HG03108 (cell line): ENCODE measurements at regions not wholly inside any gene's neighbourhood (a gene's known extent, or its start where the extent isn't known, plus 50 kb on each side); places are given as distances from the start of the nearest gene placed in this dataset.
A peak's percentile ranks its signal among the peaks of the same experiment; 100 is the strongest.

Source experiments
- ATAC-seq: cut with Tn5 transposase; IDR thresholded peaks from one replicate; pipeline ENCODE4 v1.9.1; 2021; ENCODE audit warnings: moderate library complexity; ENCODE audit not compliant: unreplicated experiment

GRCh38 chr1:116262207-116262994 is 110.6 kb upstream of the ATP1A1 start:
- no peak for ATAC-seq

- no peak for ATAC-seq
Observed at GRCh38 chr1:116262995-116263385, 110.1 kb upstream of the ATP1A1 start.

- no peak for ATAC-seq
Observed at GRCh38 chr1:116265931-116266863, 106.8 kb upstream of the ATP1A1 start.

- ATAC-seq = no peak
Observed at GRCh38 chr1:116266864-116267212, 106.2 kb upstream of the ATP1A1 start.

GRCh38 chr1:116268211-116268610 is 104.8 kb upstream of the ATP1A1 start:
- no peak for ATAC-seq

GRCh38 chr1:116270316-116271057 is 102.6 kb upstream of the ATP1A1 start:
- ATAC-seq = no peak

- ATAC-seq = no peak
Observed at GRCh38 chr1:116273042-116273783, 99.8 kb upstream of the ATP1A1 start.

- ATAC-seq = no peak
Observed at GRCh38 chr1:116276532-116276931, 96.5 kb upstream of the ATP1A1 start.

- ATAC-seq = no peak
Observed at GRCh38 chr1:116277840-116278540, 95.1 kb upstream of the ATP1A1 start.

- ATAC-seq = no peak
Observed at GRCh38 chr1:116278541-116278866, 94.5 kb upstream of the ATP1A1 start.

- no peak for ATAC-seq
Observed at GRCh38 chr1:116279715-116280114, 93.3 kb upstream of the ATP1A1 start.

- ATAC-seq = no peak
Observed at GRCh38 chr1:116284819-116285390, 88.1 kb upstream of the ATP1A1 start.

- no peak for ATAC-seq
Observed at GRCh38 chr1:116286541-116286971, 86.5 kb upstream of the ATP1A1 start.

- peak; percentile 23 for ATAC-seq
Observed at GRCh38 chr1:116287341-116288200, 85.5 kb upstream of the ATP1A1 start.

GRCh38 chr1:116288201-116288598 is 84.8 kb upstream of the ATP1A1 start:
- peak; percentile 50 for ATAC-seq

- ATAC-seq = no peak
Observed at GRCh38 chr1:116289193-116289592, 83.9 kb upstream of the ATP1A1 start.

GRCh38 chr1:116290085-116290705 is 82.8 kb upstream of the ATP1A1 start:
- ATAC-seq = no peak

- no peak for ATAC-seq
Observed at GRCh38 chr1:116291024-116291423, 82.0 kb upstream of the ATP1A1 start.
